CD4-positive, alpha-beta T cell treated with Interleukin-4 for 1 hour (primary cell): ENCODE measurements at regions not wholly inside any gene's neighbourhood (a gene's known extent, or its start where the extent isn't known, plus 50 kb on each side); places are given as distances from the start of the nearest gene placed in this dataset.
"Not testable (repeated sequence)": the region's sequence is repeated elsewhere in the genome, so short reads cannot be mapped to it uniquely, and the experiment has no call there.

Experiments
- DNase-seq, 2 donors: peaks; one replicate each; pipeline ENCODE4 v3.0.0-alpha.2; 2020 to 2022

DNA sequence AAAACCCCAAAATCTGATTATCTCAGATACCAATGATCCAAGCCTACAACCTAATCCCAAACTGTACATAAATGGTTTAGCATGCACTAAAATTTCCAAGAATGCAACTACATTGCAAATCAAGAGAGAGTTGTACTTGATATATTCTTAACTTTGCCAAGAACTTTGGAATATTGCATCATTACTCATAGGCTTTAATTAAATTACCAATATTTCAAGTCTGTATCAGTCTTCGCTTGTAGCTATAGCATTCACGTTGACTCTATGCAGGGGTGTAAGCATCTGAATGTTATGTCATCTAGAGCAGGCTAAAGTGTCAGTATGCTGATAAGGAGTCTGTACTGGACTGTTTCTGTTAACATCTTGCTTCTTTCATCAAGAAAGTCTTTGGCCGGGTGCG, 56.3 kb downstream of the FOXI3 start:
- no peak for DNase-seq

DNA sequence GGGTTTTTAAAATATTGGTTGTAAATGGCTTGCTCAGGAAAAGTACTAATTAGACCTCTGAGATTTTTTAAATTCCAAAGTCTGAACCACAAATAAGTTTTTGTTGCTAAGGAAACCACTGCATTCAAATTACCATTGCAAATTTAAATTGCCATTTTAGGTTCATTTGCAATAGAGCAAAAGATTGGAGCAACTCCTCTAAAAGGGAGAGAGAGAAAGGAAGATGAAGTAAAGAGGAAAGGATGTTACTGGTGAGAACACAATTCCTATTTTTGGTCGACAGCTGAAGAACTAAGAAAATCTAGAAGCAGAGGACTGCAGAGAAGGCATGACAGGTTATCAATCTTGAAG, 74.9 kb downstream of the FOXI3 start:
- no peak for DNase-seq

DNA sequence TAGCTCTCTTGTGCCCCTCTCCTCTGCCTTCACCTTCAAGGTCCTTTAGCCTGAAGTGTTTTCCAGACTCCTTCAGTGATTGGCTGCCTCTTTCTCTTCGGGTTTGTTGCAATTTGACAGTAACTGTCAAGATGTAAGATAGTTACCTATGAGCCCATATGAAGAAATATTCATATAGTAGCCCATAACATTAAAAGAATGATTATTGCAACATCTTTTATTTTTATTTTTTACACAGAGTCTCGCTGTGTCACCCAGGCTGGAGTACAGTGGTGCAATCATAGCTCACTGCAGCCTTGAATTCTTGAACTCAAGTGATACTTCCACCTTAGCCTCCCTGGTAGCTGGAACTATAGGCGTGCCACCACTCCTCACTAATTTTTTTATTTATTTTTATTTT, 80.5 kb downstream of the FOXI3 start:
- no peak for DNase-seq

DNA sequence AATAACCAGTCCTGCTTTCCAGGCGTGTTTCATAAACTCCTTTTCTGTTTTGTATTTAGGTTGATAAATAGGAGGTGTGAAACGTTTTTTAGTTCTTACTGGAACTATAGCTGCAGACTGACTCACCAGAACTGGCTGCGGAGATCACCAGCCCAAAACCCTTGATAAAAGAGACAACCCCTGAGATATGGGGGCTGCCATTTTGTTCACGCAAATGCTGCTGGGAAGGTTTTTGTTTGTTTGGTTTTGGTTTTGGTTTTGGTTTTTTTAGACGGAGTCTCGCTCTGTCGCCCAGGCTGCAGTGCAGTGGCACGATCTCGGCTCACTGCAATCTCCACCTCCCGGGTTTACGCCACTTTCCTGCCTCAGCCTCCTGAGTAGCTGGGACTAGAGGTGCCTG, 87.1 kb downstream of the FOXI3 start:
- not testable (repeated sequence) for DNase-seq

DNA sequence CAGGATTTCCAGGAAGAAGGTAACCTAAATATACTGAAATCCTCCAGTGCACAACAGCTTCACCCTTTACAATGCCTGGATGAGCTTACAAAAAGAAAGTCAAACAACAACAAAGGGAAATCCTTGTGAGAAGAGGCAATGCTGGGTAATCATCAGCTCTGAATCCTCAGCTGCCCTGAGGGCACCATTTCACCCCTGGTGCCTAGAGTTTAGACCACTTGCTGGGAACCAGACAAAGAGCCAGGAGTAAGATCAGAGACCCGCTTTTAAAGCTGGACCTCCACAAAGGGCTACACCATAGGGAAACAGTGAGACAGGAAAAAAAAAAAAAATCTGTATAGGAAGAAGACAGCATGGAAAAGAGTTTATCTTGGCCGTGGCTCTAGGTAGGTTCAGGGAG, 97.0 kb downstream of the FOXI3 start:
- DNase-seq, result no peak

DNA sequence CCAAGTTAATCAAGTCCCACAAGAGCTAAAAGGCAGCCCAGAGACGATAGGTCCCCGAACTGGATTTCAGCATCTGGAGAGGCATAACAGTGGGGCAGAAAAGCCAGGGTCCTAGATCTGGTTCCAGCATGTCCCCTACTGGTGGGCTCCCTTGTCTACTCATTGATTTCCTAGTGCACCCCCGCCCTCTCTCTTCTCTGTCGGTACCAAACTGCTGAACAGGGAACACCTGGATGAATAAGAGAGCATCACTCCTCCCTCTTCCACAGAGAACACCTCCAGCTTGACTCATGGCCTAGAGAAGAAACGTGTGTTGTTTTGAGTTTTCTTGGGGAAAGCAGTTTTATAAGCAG, 101.3 kb downstream of the FOXI3 start:
- DNase-seq, result no peak

DNA sequence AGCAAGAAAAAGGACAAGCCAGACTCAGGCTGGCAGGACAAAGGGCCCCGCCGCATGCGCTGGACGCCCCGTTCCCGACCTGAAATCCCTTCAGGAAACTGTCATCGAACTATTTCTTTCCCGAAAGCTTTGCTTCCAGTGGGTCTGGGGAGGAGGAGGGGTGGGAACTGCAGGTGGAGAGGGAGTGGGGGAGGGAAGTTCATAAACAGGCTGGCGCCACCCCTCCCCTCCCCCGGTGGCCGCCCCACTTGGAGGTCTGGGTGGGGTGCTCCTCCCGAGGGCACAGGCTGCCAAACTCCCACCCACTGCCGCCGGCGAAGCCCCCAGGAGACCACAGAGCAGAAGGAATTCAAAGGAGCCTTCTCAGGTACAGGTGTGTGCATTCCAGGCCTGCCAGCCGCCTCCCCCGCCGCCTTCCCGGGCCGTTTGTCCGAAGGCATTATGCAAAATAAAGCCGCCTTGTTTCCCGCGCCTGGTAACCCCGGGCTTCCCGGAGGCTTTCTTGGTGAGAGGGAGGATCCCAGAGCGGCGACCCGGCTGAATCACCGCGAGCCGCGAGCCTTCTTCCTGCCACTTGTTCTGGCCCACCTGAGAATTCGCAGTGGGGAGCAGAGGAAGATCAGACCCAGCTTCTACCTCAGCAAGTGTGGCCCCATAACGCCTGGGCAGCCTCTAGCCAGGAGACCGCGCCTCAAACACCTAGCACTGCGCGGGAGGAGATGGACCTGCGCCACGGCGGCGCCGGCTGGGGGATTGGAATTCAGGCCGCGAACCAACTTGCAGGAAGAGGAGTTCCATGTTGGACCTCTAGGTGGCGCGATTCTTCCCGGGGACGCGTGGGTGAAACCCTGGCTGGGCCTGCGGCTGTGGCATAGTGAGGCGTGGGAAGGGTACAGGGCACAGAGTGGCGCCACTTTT, 101.9 kb downstream of the FOXI3 start:
- DNase-seq, result peak; percentile 50 to 69

DNA sequence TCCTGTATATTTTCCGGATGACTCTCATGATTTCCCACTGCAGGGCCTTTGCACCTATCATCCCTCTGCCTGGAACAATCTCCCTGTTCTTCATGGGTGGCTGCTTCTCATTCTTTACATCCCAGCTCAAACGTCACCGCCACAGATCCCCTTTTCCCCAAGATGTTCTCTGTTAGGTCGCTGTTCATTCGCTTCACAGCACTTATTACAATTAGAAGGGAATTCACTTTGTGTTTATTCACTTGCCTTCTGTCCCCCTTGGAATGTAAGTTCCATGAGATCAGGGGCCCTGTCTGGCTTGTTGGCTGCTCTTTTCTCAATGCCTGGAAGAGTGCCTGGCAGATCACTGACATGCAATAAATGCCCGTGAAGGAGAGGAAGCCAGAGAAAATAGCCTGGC, 106.7 kb downstream of the FOXI3 start:
- DNase-seq, result no peak

DNA sequence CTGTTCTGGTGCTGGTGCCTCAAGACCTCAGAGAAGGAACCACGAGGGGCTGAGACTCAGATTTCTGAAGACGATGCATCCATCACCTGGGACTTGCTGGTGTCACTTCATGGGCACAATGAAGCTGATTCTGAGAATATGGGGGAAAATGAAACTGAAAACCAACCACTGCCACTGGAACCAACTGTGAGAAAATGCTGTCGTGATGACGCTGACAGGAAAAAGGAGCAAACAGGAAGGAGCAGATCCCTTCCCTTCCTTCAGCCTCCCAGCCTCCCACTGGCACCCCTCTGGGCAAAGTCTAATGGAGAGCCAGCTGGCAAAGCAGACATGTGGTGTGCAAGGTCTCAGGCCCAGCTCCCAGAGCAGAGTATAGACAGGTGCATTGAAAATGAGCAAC, 109.7 kb downstream of the FOXI3 start:
- DNase-seq, result peak in 1 of 2 donors; percentile 4

DNA sequence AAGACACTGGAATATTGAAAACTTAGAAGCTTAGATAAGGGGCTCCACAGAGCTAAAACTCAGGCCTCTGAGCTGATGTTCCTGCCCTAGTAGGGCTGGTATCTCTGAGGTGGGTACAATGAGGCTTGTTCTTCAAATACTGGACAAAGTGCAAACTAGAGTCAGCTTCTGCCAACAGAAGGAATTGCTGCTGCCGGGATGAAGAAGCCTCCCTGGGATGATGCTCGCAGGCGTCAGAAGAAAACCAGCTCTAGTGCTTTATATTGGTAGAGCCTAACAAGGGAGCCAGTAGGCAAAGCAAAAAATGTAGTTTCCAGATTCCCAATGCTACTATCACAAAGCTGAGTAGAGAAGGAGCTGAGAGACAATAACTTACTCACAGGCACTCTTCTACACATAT, 118.1 kb downstream of the FOXI3 start:
- DNase-seq, result no peak

DNA sequence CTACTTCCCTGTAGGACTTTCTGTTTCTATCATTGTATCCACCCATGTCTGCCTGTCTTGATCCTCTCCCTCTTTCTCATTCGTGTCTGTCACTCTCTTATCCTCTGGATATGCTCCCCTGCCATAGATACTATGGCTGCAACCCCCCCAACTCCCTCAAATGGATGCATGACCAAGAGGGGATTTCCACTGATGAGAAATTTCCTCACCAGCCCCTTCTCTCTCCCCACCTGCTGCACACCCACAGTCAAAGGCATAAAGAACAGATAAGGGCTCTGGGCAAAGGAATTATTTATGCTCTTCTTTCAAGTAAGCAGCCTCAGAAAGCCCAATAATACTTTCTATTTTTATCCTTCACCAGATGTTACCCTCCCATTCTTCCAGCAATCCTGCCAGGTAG, 121.3 kb downstream of the FOXI3 start:
- no peak for DNase-seq

DNA sequence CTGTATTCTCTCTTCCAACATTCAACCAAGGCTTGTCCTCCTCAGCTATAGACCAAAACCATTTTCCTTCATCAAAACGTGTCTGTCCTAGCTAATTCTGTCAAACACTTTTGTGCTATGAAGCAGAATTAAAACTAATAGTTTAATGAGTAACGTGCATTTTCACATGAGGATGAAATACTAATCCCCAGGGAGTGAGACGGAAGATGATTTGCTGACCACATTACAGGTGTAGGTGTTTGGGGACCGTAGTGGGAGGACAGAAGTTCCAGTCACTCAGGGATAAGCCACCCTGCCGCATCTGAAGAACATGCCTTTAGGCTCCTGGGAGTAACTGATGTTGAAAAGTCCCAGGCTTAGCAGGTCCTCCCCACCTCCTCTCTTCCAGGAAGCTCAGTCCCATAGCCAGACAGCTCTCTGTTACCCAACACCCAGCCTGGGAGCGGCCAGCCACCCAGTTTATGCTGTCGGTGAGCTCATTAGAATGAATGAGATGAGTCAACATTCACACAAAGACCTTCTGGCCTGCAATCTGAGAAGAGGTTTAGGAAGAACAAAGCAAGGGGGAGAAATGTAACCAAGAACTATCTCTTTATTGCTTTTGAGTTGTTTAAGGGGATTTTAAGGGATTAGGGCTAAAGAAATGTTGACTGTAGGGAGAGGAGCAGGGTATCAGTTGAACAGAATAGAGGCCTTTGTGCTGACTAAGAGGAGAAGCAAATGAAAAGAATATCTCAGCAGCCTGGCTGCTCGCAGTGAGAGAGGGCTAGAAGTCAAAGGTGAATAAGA, 122.5 kb downstream of the FOXI3 start:
- DNase-seq, result no peak

DNA sequence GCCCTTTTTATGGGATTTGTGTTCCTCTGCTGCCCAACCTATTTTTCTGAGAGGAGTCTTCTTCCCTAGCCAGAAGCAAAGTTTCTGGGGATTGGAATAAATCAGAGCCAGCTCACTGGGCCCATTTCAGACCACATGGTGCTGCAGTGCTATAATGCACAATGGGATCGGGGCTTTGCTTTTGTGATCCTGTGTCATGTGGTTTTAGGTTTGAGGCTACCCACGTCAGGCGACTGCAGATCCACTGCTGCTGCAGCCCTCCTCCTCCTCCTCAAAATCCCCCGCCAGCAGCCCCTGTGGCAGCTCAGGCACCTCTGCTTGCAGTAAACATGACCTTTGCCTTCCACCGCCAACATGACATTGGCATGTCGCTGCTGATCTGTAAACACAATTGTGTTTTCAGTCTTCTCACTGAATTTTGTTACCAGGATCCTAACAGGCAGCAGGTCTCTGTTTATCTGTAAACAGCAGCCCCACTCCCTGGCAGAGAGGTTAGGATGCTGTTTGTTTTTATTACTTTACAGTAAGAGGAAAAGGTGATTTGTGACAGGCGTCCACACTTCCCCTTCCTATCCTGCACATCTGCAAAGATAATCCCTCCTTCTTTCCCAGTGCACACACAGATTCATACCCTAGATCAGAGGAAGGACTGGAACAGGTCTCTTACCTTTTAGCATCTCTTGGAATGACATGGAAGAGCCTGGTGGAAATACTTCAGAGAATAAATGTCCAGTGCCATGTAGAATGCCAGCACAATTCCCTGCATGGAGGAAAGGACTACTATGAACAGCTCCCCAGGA, 130.8 kb downstream of the FOXI3 start:
- DNase-seq, result no peak

DNA sequence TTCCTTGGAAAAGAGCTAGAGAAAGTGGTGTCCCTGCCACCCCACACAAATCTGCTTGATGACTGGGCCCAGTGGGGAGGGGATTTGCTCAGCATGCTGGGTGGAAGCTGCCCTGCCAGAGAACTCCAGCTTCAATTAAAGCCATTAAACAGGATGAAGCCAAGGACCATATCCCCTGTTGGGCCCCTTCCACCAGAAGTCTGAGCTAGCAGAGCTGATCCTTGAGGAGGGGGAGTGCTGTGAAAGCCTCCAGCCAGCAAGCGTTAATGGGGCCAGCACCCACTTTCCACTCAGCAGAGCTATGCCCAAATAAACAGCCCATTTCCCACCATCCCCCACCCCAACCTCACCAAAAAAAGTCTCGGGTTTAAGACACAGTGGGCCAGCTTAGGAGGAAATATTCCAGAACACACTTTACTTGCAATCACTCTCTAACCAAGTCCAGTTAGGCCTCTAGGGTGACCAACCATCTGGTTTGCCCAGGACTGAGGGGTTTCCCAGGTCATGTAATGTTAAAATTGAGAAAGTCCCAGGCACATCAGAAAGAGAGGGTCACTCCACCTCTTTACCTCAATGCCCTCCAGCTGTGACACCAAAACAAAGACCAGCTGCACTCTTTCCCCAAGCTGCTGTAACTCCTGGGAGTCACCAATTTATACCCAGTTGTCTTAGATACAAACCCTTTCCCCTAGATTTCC, 132.3 kb downstream of the FOXI3 start:
- no peak for DNase-seq

DNA sequence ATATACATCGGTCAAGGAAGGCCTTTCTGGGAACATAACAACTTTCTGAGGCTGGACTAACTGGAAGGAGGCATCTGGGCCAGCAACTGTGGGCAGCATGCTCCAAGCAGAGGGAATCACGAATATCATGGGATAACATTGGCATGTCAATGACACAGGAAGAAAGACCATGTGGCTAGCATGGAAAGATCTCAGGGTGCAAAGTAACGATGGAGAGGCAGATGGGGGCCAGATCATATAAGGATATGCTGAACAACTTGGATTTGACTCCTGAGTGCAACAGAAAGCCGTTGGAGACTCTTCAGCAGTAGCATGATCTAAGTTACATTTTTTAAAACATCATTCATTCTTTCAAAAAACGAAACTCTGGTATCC, 133.6 kb downstream of the FOXI3 start:
- DNase-seq, result no peak

DNA sequence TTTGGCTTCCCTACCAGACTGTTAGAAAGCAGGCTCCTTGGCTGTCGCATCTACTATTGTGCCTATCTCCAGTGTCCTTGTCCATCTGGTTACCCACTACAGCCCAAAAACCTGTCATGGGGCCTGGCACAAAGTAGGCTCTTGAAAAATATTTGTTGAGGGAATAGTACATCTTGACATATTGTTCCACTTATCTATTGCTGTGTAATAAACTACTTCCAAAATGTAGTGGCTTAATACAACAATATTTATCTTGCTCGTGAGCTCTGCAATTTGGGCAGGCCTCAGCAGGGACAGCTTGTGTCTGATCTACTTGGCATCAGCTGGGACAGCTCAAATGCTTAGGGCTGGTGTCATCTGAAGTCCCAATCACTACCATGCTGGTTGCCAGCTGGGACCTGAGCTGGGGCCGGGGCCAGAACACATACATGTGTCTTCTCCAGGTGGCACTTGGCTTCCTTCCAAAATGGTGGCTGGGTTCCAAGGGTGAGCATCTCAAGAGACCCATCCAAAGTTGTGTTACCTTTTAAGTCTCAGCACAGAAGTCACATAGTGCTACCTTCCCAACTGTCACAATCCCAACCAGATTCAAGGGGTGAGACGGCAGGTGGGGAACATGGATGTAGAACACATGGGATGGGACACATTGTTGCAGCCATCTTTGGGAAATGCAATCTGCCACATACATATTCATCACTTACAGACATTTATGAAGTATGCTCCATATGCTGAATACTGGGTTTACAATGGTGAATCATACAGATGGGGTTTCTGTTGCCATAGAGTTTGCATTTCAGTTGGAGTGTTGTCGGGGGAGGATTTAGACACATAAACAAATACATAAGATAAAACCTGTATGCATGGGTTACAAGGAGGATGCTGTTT, 134.2 kb downstream of the FOXI3 start:
- no peak for DNase-seq

DNA sequence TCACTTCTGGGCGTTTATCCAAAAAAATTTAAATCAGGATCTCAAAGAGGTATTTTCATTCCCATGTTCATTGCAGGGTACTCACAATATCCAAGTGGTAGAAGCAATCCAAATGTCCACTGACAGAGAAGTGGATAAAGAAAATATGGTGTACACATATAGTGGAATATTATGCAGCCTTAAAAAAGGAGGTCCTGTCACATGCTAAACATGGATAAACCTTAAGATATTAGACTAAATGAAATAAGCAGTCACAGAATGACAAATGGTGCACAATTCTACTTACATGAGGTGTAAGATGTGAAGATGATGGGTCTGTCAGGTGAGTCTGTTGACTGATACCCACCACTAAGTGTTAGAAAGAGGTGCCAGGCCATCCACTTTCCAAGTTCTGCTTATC, 140.6 kb downstream of the THNSL2 start:
- no peak for DNase-seq

DNA sequence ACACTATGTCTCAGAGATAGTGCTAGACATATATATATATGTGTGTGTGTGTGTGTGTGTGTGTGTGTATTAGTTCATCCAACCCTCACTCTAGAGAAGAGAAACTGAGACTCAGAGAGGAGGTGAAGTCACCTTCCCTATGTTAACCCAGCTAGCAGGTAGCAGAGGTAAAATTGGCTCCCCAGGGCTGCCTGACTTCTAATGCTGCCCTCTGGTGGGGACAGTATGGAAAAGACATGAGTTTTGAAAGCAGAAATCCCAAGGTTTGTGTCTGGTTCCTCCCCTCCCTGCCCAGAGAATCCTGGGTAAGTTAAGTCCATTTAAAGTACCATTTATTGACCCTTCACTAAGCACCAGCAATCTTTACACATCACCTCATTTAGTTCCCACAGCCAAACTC, 137.7 kb downstream of the THNSL2 start:
- peak in 1 of 2 donors; percentile 24 for DNase-seq

DNA sequence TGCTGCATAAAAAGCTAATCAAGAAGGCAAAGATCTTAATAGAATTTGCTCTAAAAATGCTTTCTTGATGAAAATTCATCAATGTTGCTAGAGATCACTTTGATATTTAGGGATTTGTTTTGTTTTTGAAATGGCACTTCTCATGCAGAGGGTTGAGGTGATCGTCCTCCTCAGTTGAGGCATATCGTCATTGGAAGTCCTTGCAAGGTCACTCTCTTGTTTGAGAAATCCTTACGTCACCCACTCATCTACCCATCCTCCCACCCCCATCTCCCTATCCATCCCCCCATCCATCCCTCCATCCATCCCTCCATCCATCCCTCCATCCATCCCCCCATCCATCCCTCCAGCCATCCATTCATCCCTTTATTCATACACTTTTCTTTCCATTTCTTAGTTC, 133.7 kb downstream of the THNSL2 start:
- DNase-seq, result no peak

DNA sequence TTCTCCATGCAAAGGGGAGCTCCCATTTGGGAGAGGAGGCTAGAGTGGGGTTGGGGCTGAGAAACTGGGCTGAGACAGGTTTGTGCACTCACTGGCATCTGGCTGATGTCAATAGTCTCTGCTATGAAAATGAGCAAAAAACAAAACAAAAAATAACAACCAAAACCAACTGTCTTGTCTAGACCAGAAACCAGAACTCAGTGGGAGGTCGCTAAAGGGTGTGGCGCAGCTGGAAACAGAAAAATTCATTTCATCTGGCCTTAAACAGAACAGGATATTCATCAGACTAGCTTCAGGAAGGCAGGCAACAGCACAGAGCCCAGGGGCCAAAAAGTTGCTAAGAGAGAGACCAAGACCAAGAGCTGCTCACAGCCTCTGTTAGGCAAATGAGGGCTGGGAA, 126.1 kb downstream of the THNSL2 start:
- DNase-seq, result no peak

DNA sequence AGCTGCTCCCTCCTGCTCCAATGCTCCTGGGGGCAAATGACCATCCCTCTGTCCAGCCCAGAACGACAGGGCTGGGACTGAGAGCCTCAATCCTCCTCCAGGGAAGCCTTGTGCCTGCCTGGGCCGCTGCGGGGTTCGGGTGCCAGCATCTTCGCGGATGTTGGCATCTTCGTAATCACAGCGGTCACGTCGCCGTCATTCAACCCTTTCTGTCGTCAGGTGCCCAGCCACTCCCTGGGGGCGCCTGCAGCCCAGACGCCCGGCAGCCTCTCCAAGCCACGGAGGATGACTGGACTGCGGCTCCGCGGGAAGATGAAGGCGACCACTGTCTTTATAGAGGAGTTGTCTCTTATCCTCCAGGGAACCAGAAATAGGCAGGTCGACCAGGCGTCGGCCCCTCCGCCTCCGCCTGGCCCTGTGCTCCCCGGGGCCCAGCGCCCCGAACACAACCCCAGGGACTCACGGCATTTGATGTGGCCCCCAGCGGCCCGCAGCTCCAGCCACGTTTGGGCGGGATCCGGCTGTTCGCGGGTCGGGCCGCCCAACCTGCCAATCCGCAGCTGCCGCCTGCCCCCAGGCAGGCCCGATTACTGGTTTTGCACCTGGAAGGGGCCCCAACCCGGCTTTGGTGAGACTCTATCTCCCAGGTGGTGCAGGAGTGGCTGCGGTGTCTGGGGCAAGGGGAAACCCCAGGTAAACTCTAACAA, 113.9 kb downstream of the THNSL2 start:
- no peak for DNase-seq
